NCI-H446 (cell line): ENCODE measurements at regions not wholly inside any gene's neighbourhood (a gene's known extent, or its start where the extent isn't known, plus 50 kb on each side); places are given as distances from the start of the nearest gene placed in this dataset.
A peak's percentile ranks its signal among the peaks of the same experiment; 100 is the strongest.
"Not testable (repeated sequence)": the region's sequence is repeated elsewhere in the genome, so short reads cannot be mapped to it uniquely, and the experiment has no call there.

Experiments used
- DNase-seq, 2 experiments: peaks; one replicate each; lab custom pipeline; 2025; lab: John Stamatoyannopoulos, UW

DNA sequence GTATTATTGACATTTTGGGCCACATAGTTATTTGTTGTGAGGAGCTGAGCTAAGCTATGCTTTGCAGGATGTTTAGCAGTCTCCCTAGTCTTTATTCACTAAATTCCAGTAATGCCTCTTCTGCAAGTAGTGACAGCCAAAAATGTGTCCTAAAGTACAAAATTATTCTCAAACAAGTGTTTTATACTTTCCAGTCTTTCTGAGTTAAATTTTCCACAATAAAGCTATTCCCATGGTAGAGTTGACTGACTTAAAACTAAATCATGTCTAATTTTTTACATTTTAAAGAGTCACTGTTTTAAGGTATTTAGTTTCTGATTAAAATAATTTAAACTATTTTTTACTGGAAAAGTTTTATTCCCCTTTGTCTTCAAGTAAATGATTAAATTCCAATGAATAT, 717.8 kb upstream of the HS3ST5 start:
- no peak for DNase-seq

DNA sequence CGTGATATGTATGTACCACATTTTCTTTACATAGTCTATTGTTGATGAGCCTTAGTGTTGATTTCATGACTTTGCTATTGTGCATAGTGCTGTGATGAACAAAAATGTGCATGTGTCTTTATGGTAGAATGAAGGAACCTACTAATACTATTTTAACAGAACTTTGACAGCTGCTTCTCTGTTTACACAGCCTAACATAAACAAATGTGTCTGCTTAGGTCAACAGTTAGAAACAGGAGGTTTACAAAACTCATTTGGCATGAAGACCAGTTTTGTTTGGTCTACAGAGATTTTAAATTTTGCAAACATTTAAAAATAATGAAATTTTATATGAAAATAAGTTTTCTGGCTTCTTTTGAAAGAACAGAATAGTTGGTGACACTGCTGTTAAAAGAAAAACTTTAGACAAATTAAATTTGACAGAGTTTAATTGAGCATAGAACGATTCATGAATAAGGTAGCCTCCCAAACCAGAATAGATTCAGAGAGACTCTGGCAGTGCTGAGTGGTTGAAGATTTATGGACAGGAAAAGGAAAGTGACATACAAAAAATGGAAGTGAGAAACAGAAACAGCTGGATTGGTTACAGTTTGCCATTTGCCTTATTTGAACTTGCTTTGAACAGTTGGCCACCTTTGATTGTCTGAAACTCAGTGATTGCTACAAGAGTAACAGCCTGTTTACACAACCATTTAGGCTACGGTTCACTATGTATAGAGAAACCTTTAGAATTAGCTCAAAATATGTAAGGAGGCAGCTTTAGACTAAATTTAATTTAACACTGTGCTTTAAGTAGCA, 715.8 kb upstream of the HS3ST5 start:
- no peak for DNase-seq

DNA sequence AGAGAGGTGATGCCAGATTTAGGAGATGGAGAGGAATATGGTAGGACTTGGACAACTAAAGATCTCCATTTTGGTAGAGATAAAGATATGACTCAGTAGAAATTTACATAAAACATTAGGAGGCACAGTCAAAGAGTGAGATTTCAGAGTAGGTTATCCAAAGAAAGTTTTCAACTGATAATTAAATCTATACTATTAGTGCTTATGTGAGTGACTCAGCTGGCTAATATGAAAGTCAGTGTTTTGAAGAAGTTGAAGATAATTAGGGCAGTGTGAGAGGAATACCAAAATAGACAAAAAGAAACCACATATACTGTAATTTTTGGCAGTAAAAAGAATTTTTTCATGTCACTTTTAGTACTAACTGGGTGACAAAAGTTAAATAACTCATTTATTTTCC, 712.8 kb upstream of the HS3ST5 start:
- DNase-seq, result no peak

DNA sequence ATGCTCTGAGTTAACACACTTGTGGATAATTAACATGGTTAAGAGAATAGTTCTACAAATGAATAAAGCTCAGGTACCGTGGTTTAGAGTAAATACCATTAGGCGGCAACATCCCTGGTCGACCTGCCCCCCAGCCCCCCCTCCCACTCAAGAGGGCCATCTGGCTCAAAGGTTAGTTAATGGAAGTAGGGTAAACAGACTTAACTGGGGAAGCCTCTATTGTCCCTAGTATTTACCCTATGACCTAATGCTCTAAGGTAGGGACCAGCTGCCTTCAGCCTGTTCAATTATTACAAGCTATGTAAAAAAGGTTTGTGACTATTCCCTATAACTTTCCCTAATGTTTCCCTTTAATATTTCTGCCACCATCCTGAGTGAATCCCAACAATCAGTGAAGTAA, 711.4 kb upstream of the HS3ST5 start:
- DNase-seq, result not testable (repeated sequence)

DNA sequence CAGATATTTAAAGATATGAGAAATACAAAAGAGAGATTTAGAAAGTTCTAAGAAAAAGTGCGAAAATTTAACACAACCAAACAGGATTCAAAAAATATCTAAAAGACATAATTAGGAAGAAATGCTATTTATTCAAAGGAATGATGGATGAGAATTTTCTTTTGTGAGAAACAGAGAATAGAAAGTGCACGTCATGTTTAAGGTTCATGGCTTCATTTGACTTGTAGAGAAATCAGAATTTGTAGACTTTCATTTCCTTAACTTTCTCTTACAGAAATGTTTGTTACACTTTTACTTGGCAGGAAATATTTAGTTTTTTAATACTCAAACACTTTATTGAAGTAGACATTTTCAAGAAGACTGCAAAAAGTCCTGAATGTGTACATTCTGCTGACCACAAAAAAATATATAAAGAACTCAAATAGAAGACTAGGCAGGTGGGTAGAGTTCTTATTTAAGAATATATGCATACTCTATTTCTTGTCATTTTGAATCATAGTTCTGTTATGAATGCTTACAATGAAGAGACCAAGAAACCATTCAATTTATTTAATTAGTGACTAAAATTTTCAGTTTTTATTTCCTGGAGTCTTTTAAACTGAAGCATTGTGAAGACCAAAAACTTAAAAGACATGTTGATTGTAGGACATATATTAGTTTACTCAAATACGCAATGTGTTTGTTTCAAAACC, 710.5 kb upstream of the HS3ST5 start:
- no peak for DNase-seq

DNA sequence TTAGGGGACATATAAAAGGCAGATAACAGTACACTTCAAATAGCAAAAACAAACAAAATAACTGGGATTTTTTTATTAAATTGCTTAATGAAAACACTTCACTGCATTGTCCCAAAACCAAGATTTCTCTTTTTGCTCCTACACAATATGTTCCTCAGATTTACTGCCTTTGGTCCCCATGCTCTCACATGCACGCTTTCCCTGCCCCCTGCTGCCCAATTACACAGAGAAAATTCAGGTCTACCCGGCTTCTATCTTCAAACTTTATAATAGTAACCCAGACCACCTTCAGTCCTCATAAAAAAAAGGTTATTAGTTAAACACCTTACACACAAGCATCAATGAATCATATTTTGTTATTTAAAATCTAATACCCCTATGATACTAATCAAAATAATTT, 673.8 kb upstream of the HS3ST5 start:
- no peak for DNase-seq

DNA sequence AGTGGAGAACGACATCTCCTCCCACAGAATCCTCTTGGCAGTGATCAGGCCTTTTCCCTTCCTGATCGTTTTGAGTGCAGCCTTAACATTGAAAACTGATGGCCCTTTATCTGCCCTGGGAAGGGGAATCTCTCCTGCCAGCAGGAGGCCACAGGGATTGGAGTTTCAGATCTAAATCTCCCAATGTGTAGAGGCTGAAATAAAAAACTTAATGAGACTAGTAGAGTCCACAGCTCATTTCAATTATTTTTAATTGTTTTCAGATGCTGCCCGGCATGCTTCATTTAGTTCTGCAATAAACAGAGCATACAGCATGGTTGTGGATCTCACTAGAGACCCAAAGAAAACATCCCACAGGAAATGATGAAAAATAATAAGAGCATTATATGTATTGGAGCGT, 662.2 kb upstream of the HS3ST5 start:
- DNase-seq, result peak in 1 of 2 experiments; percentile 4

DNA sequence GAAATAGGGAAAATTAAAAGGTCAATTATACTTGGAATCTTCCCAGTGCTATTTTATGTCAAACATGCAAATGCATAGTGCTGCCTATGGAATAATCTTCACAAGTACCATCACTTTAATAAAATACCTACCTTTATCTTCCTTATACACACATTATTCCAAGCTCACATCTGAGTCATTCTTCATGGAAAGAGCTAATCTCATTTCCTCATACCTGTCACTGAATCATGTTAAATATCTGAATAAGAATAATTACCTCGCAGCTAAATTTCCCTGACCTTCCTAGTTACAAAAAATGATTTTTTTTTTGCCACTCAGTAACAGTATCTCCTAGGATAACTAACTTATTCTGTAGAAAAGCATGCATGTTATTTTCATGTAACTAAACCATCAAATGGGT, 661.4 kb upstream of the HS3ST5 start:
- no peak for DNase-seq

DNA sequence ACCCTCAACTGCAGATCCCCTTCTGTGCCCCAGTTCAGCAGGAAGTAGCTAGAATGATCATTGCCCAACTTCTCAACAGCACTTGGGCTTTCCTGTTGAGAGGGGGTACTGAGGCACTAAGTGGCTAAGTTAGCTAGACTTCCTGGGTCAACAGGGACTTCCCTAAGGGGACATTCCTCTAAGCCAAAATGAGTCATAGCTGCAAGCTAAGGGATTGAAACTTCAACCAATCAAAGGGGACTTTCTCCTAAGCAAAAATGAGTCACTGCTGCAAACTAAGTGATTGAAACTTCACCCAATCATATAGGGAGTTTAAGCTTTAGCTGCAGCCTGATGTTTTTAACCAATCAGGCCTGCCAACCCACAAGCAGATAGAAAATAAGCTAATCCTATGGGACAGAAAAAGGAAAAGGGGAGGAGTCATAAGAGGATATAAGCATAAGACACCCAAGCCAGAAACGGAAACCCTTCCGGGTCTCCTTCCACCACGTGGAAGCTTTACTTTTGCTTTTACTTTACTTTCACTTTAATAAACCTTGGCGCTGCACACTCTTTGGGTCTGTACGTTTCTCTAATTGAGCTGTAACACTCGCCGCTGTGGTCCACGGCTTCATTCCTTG, 659.0 kb upstream of the HS3ST5 start:
- no peak for DNase-seq

DNA sequence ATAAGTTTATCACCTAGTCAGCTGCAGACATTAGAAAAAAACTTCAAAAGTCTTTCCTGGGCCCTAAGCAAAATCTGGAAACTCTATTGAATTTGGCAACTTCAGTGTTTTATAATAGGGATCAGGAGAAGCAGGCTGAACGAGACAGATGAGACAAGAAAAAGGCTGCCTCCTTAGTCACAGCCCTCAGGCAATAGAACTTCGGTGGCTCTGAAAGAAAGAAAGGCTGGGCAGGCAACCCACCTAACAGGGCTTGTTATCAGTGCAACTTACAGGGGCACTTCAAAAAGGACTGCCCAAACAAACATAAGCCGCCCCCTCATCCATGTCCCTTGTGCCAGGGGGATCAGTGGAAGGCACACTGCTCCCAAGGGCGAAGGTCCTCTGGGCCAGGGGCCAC, 657.9 kb upstream of the HS3ST5 start:
- DNase-seq, result no peak

DNA sequence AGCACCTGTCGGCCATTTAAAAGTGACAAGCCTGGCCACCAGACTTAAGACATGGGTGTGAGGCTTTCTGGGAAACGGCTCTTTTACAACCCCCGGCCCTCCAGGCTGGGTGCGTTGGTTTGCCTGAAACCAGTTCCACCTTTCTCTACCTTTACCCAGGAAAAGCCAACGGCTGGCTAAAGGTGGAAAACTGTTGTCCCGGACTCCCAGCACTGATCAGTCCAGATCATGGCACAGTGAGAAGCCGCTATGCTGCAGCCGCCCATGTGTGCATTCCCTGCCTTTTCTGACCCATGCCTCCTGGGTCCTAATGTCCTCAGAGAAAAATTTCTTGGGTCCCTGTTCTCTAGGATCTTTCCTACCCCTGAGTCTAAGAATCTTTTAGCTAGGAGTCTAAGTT, 655.7 kb upstream of the HS3ST5 start:
- no peak for DNase-seq

DNA sequence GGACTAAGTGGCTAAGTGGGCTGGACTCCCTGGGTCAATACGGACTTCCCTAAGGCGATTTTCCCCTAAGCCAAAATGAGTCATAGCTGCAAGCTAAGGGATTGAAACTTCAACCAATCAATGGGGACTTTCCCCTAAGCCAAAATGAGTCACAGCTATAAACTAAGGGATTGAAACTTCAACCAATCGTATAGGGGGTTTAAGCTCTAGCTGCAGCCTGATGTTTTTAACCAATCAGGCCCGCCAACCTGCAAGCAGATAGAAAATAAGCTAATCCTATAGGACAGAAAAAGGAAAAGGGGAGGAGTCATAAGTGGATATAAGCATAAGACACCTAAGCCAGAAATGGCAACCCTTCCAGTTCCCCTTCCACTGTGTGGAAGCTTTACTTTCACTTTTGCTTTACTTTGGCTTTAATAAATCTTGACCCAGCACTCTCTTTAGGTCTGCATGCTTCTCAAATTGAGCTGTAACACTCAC, 655.0 kb upstream of the HS3ST5 start:
- DNase-seq, result no peak

DNA sequence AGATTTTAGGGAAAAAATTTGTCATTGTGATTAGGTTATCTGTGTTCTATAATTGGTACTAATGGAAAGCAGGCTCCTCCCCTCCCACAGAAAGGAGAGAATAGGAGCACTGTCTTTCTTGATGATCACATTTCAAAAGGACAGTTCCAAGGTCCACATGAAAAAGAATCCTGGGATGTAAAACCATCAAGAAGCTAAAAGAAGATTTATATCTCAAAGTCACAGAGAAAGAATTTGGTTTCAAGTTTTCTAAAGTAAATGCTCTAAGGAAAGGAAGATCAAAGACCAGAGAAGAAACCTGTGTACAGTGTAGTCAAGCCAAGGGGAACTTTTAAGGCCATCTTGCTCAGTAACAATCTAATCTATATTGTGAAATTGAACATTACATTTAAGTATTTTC, 652.7 kb upstream of the HS3ST5 start:
- DNase-seq, result no peak

DNA sequence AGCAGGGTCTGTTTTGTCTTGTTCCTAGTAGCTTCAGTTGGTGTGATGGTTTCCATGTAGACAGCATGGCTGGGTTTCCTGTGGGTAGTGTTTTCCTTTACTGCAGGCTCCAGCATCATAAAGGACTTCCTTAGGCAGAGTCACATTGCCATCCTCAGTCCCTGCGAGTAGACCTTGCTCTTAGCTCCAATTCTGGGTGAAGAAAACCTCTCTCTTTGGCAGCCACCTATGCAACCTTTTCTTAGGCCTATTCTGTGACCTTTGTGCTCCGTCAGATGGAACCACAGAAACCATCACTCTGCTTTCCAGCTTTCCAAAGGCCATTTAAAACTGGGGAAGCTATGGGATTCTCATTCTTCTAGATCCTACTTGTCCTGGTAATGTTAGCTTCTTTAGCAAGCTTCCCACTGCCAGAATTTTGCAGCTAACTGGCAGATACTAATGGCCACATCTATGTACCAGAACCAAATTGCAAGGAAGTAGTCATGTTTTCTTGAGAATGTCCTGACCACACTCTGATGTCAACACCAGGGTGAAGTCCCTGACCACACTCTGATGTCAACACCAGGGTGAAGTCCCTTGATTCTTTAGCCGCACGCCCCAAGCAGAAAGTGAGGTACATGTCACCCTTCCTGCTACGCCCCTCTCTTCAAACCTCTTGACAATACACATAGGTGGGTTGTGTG, 646.6 kb upstream of the HS3ST5 start:
- no peak for DNase-seq

DNA sequence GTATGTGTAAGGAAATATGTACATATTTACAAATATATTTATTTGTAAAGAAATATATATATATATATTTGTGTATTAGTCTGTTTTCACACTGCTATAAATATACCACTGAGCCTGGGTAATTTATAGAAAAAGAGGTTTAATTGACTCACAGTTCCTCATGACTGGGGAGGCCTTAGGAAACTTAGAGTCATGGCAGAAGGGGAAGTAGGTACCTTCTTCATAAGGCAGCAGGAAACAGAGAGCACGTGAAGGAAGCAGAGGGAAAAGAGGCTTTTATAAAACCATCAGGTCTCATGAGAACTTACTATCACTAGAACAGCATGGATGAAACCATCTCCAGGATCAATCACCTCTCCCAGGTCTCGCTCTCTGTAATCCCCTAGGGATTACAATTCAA, 644.5 kb upstream of the HS3ST5 start:
- DNase-seq, result no peak

DNA sequence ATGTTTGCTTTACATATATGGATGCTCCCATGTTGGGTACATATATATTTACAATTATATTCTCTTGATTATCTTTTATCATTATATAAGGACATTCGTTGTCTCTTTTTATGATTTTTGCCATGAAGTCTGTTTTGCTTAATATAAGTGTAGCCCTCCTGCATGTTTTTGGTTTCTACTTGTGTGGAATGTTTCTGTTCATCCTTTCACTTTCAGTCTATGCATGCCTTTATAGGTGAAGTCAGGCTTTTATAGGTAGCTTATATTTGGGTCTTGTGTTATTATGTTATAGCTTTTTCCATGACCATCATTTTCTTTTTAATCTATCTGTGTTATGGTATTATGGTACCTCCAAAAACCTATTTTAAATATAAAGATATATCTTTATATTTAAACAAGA, 612.5 kb upstream of the HS3ST5 start:
- no peak for DNase-seq

DNA sequence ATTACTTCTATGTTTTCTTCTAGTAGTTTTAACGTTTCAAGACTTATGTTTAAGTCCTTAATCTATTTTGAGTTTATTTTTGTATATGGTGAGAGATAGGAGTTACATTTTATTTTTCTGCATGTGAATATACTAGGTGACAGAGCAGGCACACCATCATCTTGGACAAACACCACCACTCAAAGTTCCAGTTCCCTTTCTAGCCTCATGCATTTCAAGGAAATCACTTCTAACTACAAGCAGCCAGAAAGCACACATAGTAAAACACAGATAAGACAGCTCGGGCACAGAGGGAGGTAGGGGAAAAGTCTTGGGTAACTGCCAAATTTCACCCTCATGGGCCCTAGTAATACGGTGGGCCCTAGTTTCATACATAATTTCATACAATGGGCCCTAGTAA, 609.4 kb upstream of the HS3ST5 start:
- no peak for DNase-seq

DNA sequence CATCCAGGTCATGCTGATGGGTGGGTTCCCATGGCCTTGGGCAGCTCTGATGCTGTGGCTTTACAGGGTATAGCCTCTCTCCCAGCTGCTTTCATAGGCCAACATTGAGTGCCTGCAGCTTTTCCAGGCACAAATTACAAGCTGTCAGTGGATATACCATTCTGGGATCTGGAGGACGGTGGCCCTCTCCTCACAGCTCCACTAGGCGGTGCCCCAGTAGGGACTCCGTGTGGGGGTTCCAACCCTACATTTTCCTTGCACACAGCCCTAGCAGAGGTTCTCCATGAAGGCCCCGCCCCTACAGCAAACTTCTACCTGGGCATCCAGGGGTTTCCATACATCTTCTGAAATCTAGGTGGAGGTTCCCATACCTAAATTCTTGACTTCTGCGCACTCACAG, 602.6 kb upstream of the HS3ST5 start:
- DNase-seq, result no peak

DNA sequence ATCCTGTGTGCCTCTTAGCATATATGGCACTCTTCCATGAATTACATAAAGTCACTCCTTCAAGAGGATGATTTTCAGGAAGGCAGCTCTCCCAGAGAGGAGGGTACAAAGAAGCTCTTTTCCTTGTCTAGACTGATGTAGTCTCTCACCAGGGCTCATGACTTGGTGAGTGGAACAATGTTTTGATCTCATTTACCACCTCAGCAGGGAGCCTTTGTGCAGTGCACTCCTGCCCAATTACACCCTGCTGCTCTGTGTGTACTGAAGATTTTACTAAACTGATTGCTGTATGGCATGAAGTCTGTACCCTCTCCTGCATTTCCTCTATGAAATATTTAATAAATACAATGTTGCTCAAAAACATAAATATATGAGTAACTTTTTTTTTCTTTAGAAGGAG, 598.3 kb upstream of the HS3ST5 start:
- DNase-seq, result peak in 1 of 2 experiments; percentile 25

DNA sequence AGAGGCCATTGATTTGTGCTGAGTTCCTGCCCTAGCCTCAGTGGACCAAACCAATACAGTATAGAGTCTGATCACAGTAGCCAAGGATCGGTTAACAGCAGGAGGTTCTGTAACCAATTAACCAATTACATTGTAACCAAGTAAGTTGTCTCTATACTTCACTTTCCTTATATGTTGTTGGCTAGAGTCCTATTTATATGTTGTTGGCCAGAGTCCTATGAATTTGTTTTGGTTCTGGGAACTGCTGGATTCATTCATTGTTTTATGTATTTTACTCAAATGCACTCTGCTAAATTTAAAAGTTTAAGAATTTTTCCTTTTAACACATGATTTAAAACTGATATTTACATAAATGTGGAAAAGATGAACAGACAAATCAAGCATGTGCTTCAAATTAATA, 597.4 kb upstream of the HS3ST5 start:
- no peak for DNase-seq

DNA sequence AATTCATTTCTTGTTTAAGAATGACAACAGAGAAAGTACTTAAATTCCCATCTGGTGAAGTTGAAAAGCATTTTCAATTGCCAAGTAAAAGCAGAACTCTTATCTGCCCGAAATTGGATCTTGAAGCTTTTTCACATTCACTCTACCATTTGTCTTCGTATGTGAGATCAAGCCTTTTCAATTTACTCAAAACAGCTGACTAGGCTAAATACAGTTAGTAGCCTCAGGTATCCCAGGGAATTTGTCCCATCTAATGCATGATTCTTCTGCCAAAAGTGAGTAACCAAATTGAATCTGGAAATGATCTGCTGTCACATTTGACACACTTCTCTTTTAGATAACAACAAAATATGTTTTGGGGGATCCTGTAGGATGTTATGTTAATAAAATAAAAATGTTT, 596.8 kb upstream of the HS3ST5 start:
- no peak for DNase-seq

DNA sequence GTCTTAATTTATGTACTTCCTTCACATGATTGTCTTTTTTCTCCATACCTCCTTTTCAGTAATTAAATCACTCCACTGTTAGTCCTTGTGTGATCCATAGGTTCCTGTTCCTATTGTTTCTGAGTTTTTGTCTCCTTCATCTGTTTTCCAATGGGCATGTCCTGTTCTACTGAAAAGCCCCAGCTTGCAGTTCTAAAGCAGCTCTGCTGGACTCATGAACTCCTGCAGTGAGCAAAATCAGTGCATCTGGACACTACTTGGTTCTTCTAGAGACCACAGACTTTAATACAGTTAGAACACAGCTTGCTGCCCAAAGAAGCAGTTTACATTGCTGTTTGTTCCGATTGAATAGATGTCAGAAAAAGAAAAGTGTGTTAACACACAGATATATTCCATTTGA, 593.3 kb upstream of the HS3ST5 start:
- DNase-seq, result no peak

DNA sequence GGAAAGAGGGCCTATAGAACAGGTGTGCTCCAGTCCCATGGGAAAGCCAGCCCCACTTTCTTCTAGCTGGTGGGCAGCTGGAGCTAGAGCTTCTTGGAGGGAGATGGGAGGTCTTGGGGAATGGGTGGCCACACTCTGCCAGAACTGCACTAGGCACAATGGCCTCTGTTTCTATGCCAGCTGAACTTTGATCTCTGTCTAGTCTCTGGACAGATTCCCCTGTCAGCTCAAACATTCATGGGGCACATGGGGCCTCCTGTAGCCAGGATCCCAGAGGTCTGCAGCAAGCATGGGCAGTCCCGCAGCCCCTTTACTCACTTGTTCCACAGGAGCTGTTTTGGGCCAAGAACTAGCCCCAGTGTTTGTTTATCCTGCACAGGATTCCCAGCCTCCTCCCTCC, 591.3 kb upstream of the HS3ST5 start:
- no peak for DNase-seq
